HEK293 (cell line): ENCODE measurements at regions not wholly inside any gene's neighbourhood (a gene's known extent, or its start where the extent isn't known, plus 50 kb on each side); places are given as distances from the start of the nearest gene placed in this dataset.

Experiments
- MYNN ChIP-seq: fragments of 450-650 bp; formaldehyde crosslinking; IDR thresholded peaks from 2 replicates; pipeline ENCODE4 v1.5.1; 2016; ENCODE audit warnings: missing biosample characterization, missing genetic modification characterization, borderline replicate concordance
- RBAK ChIP-seq: fragments of 450-650 bp; formaldehyde crosslinking; IDR thresholded peaks from 2 replicates; pipeline ENCODE4 v1.5.1; 2016; ENCODE audit warnings: missing biosample characterization, missing genetic modification characterization
- YY1 ChIP-seq: fragments of 450-650 bp; formaldehyde crosslinking; IDR thresholded peaks from 2 replicates; pipeline ENCODE4 v1.5.1; 2018; ENCODE audit warnings: missing biosample characterization, missing genetic modification characterization
- ZNF274 ChIP-seq, 2 experiments: fragments of 200-500 bp in 1 of 2; fragments of 450-650 bp in 1 of 2; sonication (Bioruptor generic) in 1 of 2; formaldehyde crosslinking in 1 of 2; IDR thresholded peaks; 2 replicates each; pipeline versions ENCODE4 v1.5.1 to v1.6.1; 2014 to 2016; ENCODE audit warnings: borderline replicate concordance in 1 of 2, inconsistent platforms in 1 of 2, low read length in 1 of 2, missing biosample characterization in 1 of 2, missing genetic modification characterization in 1 of 2
- ZNF510 ChIP-seq: fragments of 450-650 bp; formaldehyde crosslinking; IDR thresholded peaks from 2 replicates; pipeline ENCODE4 v1.5.1; 2018; ENCODE audit warnings: mild to moderate bottlenecking, missing genetic modification characterization, missing biosample characterization; ENCODE audit not compliant: insufficient replicate concordance
- ZNF600 ChIP-seq: fragments of 450-650 bp; formaldehyde crosslinking; IDR thresholded peaks from 2 replicates; pipeline ENCODE4 v1.5.1; 2016; ENCODE audit warnings: missing biosample characterization, missing genetic modification characterization
- ZNF610 ChIP-seq: fragments of 450-650 bp; formaldehyde crosslinking; IDR thresholded peaks from 2 replicates; pipeline ENCODE4 v1.5.1; 2016; ENCODE audit warnings: missing biosample characterization, missing genetic modification characterization, borderline replicate concordance
- ZNF629 ChIP-seq: fragments of 450-650 bp; formaldehyde crosslinking; IDR thresholded peaks from 2 replicates; pipeline ENCODE4 v1.5.1; 2017; ENCODE audit warnings: missing biosample characterization, missing genetic modification characterization
- ZSCAN23 ChIP-seq: fragments of 450-650 bp; formaldehyde crosslinking; IDR thresholded peaks from 2 replicates; pipeline ENCODE4 v1.5.1; 2016; ENCODE audit warnings: missing biosample characterization, missing genetic modification characterization
- TF ChIP-seq, protein P1 (sequence below): fragments of 450-650 bp; formaldehyde crosslinking; IDR thresholded peaks from 2 replicates; pipeline ENCODE4 v1.5.1; 2016; ENCODE audit warnings: missing biosample characterization, missing genetic modification characterization
- TF ChIP-seq, protein P2 (sequence below): fragments of 450-650 bp; formaldehyde crosslinking; IDR thresholded peaks from 2 replicates; pipeline ENCODE4 v1.5.1; 2017; ENCODE audit warnings: missing biosample characterization, missing genetic modification characterization
- TF ChIP-seq, protein P3 (sequence below): fragments of 450-650 bp; formaldehyde crosslinking; IDR thresholded peaks from 2 replicates; pipeline ENCODE4 v1.5.1; 2016; ENCODE audit warnings: missing biosample characterization, missing genetic modification characterization, borderline replicate concordance
- TF ChIP-seq, protein P4 (sequence below): fragments of 450-650 bp; formaldehyde crosslinking; IDR thresholded peaks from 2 replicates; pipeline ENCODE4 v1.5.1; 2016; ENCODE audit warnings: missing biosample characterization, missing genetic modification characterization, low read depth
- TF ChIP-seq, protein P5 (sequence below): fragments of 450-650 bp; formaldehyde crosslinking; IDR thresholded peaks from 2 replicates; pipeline ENCODE4 v1.5.1; 2016; ENCODE audit warnings: missing biosample characterization, missing genetic modification characterization

DNA sequence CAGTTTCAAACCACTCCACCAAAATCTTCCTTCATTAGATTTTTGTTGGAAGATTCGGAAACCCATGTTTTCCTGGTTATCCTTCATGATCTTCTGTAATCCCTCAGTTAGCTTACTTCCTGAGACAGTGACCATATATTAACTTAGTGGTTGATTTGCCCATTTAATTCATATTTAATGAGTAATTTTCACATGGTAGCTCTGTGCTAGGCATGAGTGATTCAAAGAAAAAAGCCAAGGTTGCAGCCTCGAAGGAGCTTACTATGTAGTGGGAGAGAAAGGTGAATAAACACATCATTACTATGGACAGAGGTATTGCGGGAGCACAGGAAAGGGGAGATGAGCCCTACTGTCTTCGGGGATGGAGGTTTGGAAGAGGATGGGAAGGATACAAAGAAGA, 158.5 kb downstream of the TLE1 start:
- TF ChIP-seq YY1 (no peak), ZNF510 (tag by site-specific recombination) (no peak), ZNF610 (tag by site-specific recombination) (no peak), ZNF274 (IDR thresholded peaks at IDR 0.05; ENCODE audit: low read length) (no peak), ZNF274 (tag by site-specific recombination; IDR thresholded peaks at IDR 0.05; ENCODE audit: borderline replicate concordance) (no peak), ZNF629 (tag by site-specific recombination) (no peak), ZNF600 (tag by site-specific recombination) (no peak), RBAK (no peak), MYNN (no peak), ZSCAN23 (no peak)
- TF ChIP-seq, protein P1, sequence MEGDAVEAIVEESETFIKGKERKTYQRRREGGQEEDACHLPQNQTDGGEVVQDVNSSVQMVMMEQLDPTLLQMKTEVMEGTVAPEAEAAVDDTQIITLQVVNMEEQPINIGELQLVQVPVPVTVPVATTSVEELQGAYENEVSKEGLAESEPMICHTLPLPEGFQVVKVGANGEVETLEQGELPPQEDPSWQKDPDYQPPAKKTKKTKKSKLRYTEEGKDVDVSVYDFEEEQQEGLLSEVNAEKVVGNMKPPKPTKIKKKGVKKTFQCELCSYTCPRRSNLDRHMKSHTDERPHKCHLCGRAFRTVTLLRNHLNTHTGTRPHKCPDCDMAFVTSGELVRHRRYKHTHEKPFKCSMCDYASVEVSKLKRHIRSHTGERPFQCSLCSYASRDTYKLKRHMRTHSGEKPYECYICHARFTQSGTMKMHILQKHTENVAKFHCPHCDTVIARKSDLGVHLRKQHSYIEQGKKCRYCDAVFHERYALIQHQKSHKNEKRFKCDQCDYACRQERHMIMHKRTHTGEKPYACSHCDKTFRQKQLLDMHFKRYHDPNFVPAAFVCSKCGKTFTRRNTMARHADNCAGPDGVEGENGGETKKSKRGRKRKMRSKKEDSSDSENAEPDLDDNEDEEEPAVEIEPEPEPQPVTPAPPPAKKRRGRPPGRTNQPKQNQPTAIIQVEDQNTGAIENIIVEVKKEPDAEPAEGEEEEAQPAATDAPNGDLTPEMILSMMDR (tag by site-specific recombination) = no peak
- TF ChIP-seq, protein P2, sequence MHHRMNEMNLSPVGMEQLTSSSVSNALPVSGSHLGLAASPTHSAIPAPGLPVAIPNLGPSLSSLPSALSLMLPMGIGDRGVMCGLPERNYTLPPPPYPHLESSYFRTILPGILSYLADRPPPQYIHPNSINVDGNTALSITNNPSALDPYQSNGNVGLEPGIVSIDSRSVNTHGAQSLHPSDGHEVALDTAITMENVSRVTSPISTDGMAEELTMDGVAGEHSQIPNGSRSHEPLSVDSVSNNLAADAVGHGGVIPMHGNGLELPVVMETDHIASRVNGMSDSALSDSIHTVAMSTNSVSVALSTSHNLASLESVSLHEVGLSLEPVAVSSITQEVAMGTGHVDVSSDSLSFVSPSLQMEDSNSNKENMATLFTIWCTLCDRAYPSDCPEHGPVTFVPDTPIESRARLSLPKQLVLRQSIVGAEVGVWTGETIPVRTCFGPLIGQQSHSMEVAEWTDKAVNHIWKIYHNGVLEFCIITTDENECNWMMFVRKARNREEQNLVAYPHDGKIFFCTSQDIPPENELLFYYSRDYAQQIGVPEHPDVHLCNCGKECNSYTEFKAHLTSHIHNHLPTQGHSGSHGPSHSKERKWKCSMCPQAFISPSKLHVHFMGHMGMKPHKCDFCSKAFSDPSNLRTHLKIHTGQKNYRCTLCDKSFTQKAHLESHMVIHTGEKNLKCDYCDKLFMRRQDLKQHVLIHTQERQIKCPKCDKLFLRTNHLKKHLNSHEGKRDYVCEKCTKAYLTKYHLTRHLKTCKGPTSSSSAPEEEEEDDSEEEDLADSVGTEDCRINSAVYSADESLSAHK (tag by site-specific recombination) = no peak
- TF ChIP-seq, protein P3, sequence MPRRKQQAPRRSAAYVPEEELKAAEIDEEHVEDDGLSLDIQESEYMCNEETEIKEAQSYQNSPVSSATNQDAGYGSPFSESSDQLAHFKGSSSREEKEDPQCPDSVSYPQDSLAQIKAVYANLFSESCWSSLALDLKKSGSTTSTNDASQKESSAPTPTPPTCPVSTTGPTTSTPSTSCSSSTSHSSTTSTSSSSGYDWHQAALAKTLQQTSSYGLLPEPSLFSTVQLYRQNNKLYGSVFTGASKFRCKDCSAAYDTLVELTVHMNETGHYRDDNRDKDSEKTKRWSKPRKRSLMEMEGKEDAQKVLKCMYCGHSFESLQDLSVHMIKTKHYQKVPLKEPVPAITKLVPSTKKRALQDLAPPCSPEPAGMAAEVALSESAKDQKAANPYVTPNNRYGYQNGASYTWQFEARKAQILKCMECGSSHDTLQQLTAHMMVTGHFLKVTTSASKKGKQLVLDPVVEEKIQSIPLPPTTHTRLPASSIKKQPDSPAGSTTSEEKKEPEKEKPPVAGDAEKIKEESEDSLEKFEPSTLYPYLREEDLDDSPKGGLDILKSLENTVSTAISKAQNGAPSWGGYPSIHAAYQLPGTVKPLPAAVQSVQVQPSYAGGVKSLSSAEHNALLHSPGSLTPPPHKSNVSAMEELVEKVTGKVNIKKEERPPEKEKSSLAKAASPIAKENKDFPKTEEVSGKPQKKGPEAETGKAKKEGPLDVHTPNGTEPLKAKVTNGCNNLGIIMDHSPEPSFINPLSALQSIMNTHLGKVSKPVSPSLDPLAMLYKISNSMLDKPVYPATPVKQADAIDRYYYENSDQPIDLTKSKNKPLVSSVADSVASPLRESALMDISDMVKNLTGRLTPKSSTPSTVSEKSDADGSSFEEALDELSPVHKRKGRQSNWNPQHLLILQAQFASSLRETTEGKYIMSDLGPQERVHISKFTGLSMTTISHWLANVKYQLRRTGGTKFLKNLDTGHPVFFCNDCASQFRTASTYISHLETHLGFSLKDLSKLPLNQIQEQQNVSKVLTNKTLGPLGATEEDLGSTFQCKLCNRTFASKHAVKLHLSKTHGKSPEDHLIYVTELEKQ (tag by site-specific recombination) = no peak
- TF ChIP-seq, protein P4, sequence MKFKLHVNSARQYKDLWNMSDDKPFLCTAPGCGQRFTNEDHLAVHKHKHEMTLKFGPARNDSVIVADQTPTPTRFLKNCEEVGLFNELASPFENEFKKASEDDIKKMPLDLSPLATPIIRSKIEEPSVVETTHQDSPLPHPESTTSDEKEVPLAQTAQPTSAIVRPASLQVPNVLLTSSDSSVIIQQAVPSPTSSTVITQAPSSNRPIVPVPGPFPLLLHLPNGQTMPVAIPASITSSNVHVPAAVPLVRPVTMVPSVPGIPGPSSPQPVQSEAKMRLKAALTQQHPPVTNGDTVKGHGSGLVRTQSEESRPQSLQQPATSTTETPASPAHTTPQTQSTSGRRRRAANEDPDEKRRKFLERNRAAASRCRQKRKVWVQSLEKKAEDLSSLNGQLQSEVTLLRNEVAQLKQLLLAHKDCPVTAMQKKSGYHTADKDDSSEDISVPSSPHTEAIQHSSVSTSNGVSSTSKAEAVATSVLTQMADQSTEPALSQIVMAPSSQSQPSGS = no peak
- TF ChIP-seq, protein P5, sequence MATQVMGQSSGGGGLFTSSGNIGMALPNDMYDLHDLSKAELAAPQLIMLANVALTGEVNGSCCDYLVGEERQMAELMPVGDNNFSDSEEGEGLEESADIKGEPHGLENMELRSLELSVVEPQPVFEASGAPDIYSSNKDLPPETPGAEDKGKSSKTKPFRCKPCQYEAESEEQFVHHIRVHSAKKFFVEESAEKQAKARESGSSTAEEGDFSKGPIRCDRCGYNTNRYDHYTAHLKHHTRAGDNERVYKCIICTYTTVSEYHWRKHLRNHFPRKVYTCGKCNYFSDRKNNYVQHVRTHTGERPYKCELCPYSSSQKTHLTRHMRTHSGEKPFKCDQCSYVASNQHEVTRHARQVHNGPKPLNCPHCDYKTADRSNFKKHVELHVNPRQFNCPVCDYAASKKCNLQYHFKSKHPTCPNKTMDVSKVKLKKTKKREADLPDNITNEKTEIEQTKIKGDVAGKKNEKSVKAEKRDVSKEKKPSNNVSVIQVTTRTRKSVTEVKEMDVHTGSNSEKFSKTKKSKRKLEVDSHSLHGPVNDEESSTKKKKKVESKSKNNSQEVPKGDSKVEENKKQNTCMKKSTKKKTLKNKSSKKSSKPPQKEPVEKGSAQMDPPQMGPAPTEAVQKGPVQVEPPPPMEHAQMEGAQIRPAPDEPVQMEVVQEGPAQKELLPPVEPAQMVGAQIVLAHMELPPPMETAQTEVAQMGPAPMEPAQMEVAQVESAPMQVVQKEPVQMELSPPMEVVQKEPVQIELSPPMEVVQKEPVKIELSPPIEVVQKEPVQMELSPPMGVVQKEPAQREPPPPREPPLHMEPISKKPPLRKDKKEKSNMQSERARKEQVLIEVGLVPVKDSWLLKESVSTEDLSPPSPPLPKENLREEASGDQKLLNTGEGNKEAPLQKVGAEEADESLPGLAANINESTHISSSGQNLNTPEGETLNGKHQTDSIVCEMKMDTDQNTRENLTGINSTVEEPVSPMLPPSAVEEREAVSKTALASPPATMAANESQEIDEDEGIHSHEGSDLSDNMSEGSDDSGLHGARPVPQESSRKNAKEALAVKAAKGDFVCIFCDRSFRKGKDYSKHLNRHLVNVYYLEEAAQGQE (tag by site-specific recombination) = no peak
